Naive thymus-derived CD4-positive, alpha-beta T cell (primary cell): ENCODE measurements at regions not wholly inside any gene's neighbourhood (a gene's known extent, or its start where the extent isn't known, plus 50 kb on each side); places are given as distances from the start of the nearest gene placed in this dataset.

Experiments
- ATAC-seq: fragments of 150-1000 bp; cut with Tn5 transposase; 2 replicates; pipeline ENCODE4 v1.10.0; 2021; ENCODE audit warnings: mild to moderate bottlenecking, moderate library complexity
- CTCF ChIA-PET: fragments of 350-600 bp; sonication (Branson Sonifier 250); formaldehyde crosslinking; loops from one replicate; lab custom pipeline; 2021; ENCODE audit warnings: antibody characterized with exemption; lab: Charles Lee
- POLR2A ChIA-PET: fragments of 350-600 bp; sonication (Branson Sonifier 250); formaldehyde crosslinking; loops from one replicate; lab custom pipeline; 2021; ENCODE audit warnings: antibody characterized with exemption, inconsistent platforms; lab: Charles Lee
- DNase-seq, 9 donors: peaks; one replicate each; pipeline versions ENCODE4 v3.0.0 to v3.0.0-alpha.2; 2020 to 2022; ENCODE audit warnings: mixed read lengths in 1 of 9
- H3K27ac ChIP-seq: one replicate; pipeline ENCODE4 v1.7.0; 2013; ENCODE audit warnings: mild to moderate bottlenecking, low read depth, low read length, moderate library complexity
- H3K27me3 ChIP-seq, 2 donors: one replicate each; pipeline ENCODE4 v1.7.0; 2013; ENCODE audit warnings: low read length in 2 of 2, mild to moderate bottlenecking in 2 of 2, moderate library complexity in 2 of 2; ENCODE audit not compliant: control insufficient read depth in 2 of 2, insufficient read depth in 2 of 2
- H3K36me3 ChIP-seq, 3 experiments: 1 replicate in 2 of 3; 2 replicates in 1 of 3; pipeline ENCODE4 v1.7.0; 2013; ENCODE audit warnings: low read length in 3 of 3, mild to moderate bottlenecking in 3 of 3, moderate library complexity in 1 of 3; ENCODE audit not compliant: insufficient read depth in 3 of 3, control insufficient read depth in 2 of 3
- H3K4me1 ChIP-seq, 2 donors: one replicate each; pipeline ENCODE4 v1.7.0; 2013; ENCODE audit warnings: low read length in 2 of 2, mild to moderate bottlenecking in 2 of 2, moderate library complexity in 1 of 2; ENCODE audit not compliant: control insufficient read depth in 2 of 2, insufficient read depth in 2 of 2
- H3K4me3 ChIP-seq: 2 replicates; pipeline ENCODE4 v1.7.0; 2013; ENCODE audit warnings: mild to moderate bottlenecking, low read length
- H3K9me3 ChIP-seq, 3 experiments: 1 replicate in 2 of 3; 2 replicates in 1 of 3; pipeline ENCODE4 v1.7.0; 2013; ENCODE audit warnings: low read length in 3 of 3; ENCODE audit not compliant: control insufficient read depth in 2 of 3
- H3K27ac Mint-ChIP-seq, 9 donors: one replicate each; pipeline ENCODE4 v1.8.0; 2020 to 2022; ENCODE audit warnings: mixed read lengths in 9 of 9, mild to moderate bottlenecking in 8 of 9, moderate library complexity in 5 of 9, inconsistent platforms in 2 of 9
- H3K27me3 Mint-ChIP-seq, 5 donors: one replicate each; pipeline ENCODE4 v1.8.0; 2021 to 2022; ENCODE audit warnings: mixed read lengths in 5 of 5, mild to moderate bottlenecking in 1 of 5
- H3K36me3 Mint-ChIP-seq, 5 donors: one replicate each; pipeline ENCODE4 v1.8.0; 2020 to 2022; ENCODE audit warnings: mixed read lengths in 5 of 5, mild to moderate bottlenecking in 3 of 5, inconsistent platforms in 1 of 5
- H3K4me1 Mint-ChIP-seq, 7 donors: one replicate each; pipeline ENCODE4 v1.8.0; 2020 to 2022; ENCODE audit warnings: mixed read lengths in 7 of 7, mild to moderate bottlenecking in 3 of 7, inconsistent platforms in 1 of 7
- H3K4me3 Mint-ChIP-seq, 10 donors: one replicate each; pipeline ENCODE4 v1.8.0; 2020 to 2022; ENCODE audit warnings: mild to moderate bottlenecking in 10 of 10, mixed read lengths in 10 of 10, moderate library complexity in 6 of 10, inconsistent platforms in 2 of 10
- H3K9me3 Mint-ChIP-seq, 11 donors: one replicate each; pipeline ENCODE4 v1.8.0; 2020 to 2022; ENCODE audit warnings: mixed read lengths in 11 of 11, mild to moderate bottlenecking in 4 of 11, inconsistent platforms in 1 of 11, moderate library complexity in 1 of 11
- intact Hi-C, 2 donors: fragments of 100-400 bp; cut with micrococcal nuclease; formaldehyde crosslinking; loops; one replicate each; pipeline ENCODE4 v1.15.1; 2023

DNA sequence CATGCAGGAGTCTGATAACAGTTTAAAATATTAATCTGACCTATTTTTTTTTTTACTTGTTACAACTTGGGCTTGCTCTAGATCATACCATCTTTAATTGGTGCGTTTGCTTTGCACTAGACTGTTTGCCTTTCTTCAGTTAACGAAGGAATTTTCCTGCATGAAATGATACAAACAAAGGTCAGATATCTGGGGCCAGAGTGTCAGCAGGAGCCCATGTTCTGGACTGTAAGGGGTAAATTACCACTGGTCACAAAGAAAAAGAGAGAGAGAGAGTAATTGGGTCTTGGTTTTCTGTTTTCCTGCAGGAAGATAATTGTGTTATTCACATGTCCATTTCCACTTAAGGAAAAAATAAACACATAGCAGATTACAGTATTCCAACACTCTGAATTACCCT, 399.4 kb upstream of the MARCKS start:
- ChIA-PET POLR2A (no interaction called here), CTCF (no interaction called here)
- Mint-ChIP-seq H3K4me1 (no peaks in the 10 kb centered on the region), H3K4me3 (no peak overlapping the region), H3K27me3 (peaks cover 0 to 5% (median 0%) of the 10 kb centered on the region in 5 donors), H3K9me3 (peaks cover 0 to 4% (median 0%) of the 10 kb centered on the region in 11 donors), H3K36me3 (no peaks in the 10 kb centered on the region), H3K27ac (no peak overlapping the region)
- Histone ChIP-seq H3K27me3 (no peaks in the 10 kb centered on the region), H3K4me1 (no peaks in the 10 kb centered on the region), H3K27ac (no peak overlapping the region), H3K9me3 (no peaks in the 10 kb centered on the region), H3K4me3 (no peak overlapping the region), H3K36me3 (no peaks in the 10 kb centered on the region)
- no peak for ATAC-seq
- intact Hi-C loops: no loop called here
- DNase-seq: no peak

DNA sequence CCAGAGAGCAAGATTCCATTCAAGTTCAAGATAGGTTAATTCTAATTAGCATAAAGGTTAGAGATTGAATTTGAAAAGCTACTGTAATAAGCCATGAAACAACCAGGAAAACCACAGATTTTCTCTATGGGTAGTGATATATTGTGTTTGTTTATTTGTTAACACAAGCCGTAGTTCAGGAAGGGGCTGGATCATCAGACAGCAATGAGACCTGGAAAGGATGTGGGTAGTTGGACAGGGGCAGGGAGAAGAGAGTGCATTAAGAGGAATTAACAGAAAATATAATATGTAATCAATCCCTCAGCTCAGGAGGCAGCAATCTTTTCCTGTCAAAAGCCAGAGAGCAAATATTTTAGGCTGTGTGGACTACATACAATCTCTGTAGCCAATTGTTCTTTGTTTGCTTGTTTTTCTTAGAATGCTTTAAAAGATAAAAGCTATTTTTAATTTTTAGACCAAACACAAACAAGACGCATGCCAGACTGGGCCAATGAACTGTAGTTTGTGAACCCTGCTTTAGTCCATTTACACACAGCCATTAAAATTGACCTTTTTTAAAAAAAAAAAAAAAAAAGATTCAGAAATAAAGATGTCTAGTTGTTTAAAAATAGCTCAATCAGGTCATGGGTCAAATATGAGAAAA, 398.7 kb upstream of the MARCKS start:
- intact Hi-C loops: no loop called here
- no peaks in the 10 kb centered on the region for H3K4me1 ChIP-seq
- no peaks in the 10 kb centered on the region for H3K4me1 Mint-ChIP-seq
- H3K9me3 Mint-ChIP-seq: peaks cover 0 to 4% (median 0%) of the 10 kb centered on the region in 11 donors
- peaks cover 0 to 5% (median 0%) of the 10 kb centered on the region in 5 donors for H3K27me3 Mint-ChIP-seq
- H3K4me3 ChIP-seq: no peak overlapping the region
- ChIA-PET CTCF (interaction anchor here (0.7 kb wide), 1 partner anchor 428 kb away, joined by 3 read pairs; no protein-coding TSS in a partner anchor), POLR2A (no interaction called here)
- H3K36me3 ChIP-seq: no peaks in the 10 kb centered on the region
- no peaks in the 10 kb centered on the region for H3K9me3 ChIP-seq
- no peak overlapping the region for H3K27ac ChIP-seq
- no peaks in the 10 kb centered on the region for H3K27me3 ChIP-seq
- no peaks in the 10 kb centered on the region for H3K36me3 Mint-ChIP-seq
- no peak for DNase-seq
- no peak overlapping the region for H3K27ac Mint-ChIP-seq
- ATAC-seq: no peak
- H3K4me3 Mint-ChIP-seq: no peak overlapping the region

DNA sequence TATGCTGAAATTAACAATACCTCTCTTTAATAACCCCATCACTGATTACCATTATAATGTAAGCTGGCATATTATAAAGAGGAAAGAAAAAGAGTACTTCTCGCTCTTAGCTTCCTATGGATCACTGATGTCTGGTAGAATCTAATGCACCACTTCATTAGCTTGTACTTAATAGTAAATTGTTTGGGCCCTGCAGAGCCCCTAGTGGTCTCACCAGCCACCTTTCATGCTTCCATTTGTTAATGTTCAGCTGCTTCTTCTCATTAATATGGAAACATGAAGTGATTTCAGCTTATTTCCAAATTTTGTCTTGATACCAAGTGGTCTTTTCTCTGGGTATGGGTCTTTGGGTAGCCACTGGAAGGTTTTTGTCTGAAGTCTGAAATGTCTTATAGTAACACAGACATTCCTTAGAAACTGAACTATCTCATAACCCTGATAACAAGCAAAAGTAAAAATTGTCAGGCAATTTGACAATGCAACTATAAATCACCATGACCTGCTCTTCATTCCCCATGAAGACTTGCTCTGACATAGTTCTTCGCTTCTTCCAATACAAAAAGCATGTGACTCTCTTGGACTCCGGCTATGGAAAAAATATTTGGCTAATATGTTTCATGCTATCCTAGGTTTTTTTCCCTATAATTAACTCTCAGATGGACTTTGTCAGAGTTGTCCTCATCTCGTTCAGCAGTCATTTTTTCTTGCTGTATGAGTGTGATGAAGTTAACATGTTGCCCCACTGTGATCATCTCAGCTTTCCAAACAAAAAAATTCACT, 395.8 kb upstream of the MARCKS start:
- Histone ChIP-seq H3K4me1 (no peaks in the 10 kb centered on the region), H3K27me3 (no peaks in the 10 kb centered on the region), H3K36me3 (no peaks in the 10 kb centered on the region), H3K27ac (no peak overlapping the region), H3K9me3 (no peaks in the 10 kb centered on the region), H3K4me3 (no peak overlapping the region)
- ATAC-seq (no peak), DNase-seq (no peak)
- peaks cover 0 to 4% (median 0%) of the 10 kb centered on the region in 11 donors for H3K9me3 Mint-ChIP-seq
- no peak overlapping the region for H3K4me3 Mint-ChIP-seq
- ChIA-PET CTCF (no interaction called here), POLR2A (no interaction called here)
- intact Hi-C loops: no loop called here
- no peak overlapping the region for H3K27ac Mint-ChIP-seq
- H3K36me3 Mint-ChIP-seq: no peaks in the 10 kb centered on the region
- no peaks in the 10 kb centered on the region for H3K4me1 Mint-ChIP-seq
- peaks cover 0 to 5% (median 0%) of the 10 kb centered on the region in 5 donors for H3K27me3 Mint-ChIP-seq

DNA sequence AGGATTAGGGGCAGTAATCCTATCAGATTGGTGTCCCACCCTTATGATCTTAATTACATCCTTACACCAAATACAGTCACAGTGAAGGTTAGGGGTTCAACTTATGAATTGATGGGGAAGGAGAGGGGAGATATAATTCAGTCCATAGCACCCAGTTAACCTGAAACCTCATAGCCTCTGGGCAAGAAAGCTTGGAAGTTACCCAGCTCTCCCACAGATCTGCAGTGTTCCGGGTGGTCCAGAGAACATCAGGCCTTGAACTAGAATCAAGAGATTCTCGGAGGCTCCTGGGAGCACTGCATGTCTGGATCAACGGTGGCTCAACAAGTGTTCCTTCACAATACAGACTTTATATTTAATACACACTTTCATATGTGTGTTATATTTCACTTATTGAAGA, 392.6 kb upstream of the MARCKS start:
- Mint-ChIP-seq H3K9me3 (peaks cover 0 to 6% (median 0%) of the 10 kb centered on the region in 11 donors), H3K27me3 (peaks cover 0 to 5% (median 0%) of the 10 kb centered on the region in 5 donors), H3K4me1 (no peaks in the 10 kb centered on the region), H3K36me3 (no peaks in the 10 kb centered on the region), H3K4me3 (no peak overlapping the region), H3K27ac (no peak overlapping the region)
- H3K27me3 ChIP-seq: no peaks in the 10 kb centered on the region
- DNase-seq (no peak), ATAC-seq (peak; percentile 18)
- no peak overlapping the region for H3K4me3 ChIP-seq
- no peaks in the 10 kb centered on the region for H3K9me3 ChIP-seq
- intact Hi-C loops: no loop called here
- no peak overlapping the region for H3K27ac ChIP-seq
- ChIA-PET CTCF (no interaction called here), POLR2A (no interaction called here)
- no peaks in the 10 kb centered on the region for H3K4me1 ChIP-seq
- H3K36me3 ChIP-seq: no peaks in the 10 kb centered on the region

DNA sequence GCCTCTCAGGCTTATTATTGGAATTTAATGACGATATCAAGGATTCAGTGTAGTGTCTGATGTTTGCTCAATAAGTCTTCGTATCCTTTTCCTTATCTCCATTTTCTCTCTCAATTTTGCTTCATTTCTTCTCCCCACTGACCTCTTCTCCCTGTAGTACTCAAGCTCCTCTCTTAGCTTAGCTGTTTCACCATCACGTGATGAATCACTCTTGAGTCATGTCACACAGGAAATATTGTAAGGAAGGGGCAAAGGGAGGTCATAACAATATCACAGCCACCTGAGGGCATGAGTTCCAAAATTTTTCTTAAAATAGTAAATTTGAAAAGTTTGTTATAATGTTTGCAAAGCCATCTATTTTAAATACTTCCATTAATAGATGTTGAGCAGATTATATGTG, 392.2 kb upstream of the MARCKS start:
- Mint-ChIP-seq H3K4me3 (no peak overlapping the region), H3K27me3 (peaks cover 0 to 5% (median 0%) of the 10 kb centered on the region in 5 donors), H3K27ac (no peak overlapping the region), H3K4me1 (no peaks in the 10 kb centered on the region), H3K9me3 (peaks cover 0 to 6% (median 0%) of the 10 kb centered on the region in 11 donors), H3K36me3 (no peaks in the 10 kb centered on the region)
- DNase-seq (no peak), ATAC-seq (peak; percentile 83)
- POLR2A ChIA-PET: no interaction called here
- Histone ChIP-seq H3K4me1 (no peaks in the 10 kb centered on the region), H3K27ac (no peak overlapping the region), H3K4me3 (no peak overlapping the region), H3K36me3 (no peaks in the 10 kb centered on the region), H3K9me3 (no peaks in the 10 kb centered on the region), H3K27me3 (no peaks in the 10 kb centered on the region)
- CTCF ChIA-PET: interaction anchor here (0.6 kb wide), 1 partner anchor 40 kb away, joined by 4 read pairs; no protein-coding TSS in a partner anchor
- intact Hi-C loops: no loop called here

DNA sequence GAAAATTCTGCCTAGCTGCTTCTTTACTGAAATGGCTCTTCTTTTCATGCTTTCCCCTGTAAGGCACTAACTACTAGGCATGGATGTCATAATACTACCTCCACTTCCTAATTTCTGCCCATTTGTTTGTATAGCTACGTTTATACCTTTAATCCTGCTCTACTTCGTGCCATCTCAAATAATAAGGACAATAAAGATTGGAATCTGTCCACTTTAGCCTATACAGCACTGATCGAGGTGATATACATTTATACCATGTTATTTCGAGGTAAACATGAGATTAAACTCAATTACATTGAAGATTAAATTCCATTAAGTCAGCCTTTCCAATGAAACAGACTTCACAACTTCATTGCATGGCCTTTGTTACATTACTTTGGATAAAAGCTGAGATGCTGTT, 390.6 kb upstream of the MARCKS start:
- Histone ChIP-seq H3K4me1 (no peaks in the 10 kb centered on the region), H3K4me3 (no peak overlapping the region), H3K27ac (no peak overlapping the region), H3K27me3 (no peaks in the 10 kb centered on the region), H3K9me3 (no peaks in the 10 kb centered on the region), H3K36me3 (no peaks in the 10 kb centered on the region)
- Mint-ChIP-seq H3K36me3 (no peaks in the 10 kb centered on the region), H3K4me1 (no peaks in the 10 kb centered on the region), H3K4me3 (no peak overlapping the region), H3K27ac (no peak overlapping the region), H3K27me3 (peaks cover 0 to 5% (median 0%) of the 10 kb centered on the region in 5 donors), H3K9me3 (peaks cover 0 to 11% (median 0%) of the 10 kb centered on the region in 11 donors)
- ChIA-PET POLR2A (no interaction called here), CTCF (no interaction called here)
- ATAC-seq: no peak
- DNase-seq: no peak
- intact Hi-C loops: no loop called here
